Left lobe of liver (tissue), 2 donors: ENCODE measurements at regions not wholly inside any gene's neighbourhood (a gene's known extent, or its start where the extent isn't known, plus 50 kb on each side); places are given as distances from the start of the nearest gene placed in this dataset.
"Not testable (repeated sequence)": the region's sequence is repeated elsewhere in the genome, so short reads cannot be mapped to it uniquely, and the experiment has no call there.

ENCODE experiments used
- ATAC-seq: fragments of 200-7000 bp; cut with Tn5 transposase; one replicate; pipeline ENCODE4 v1.9.1; 2020; ENCODE audit warnings: mild to moderate bottlenecking, moderate library complexity
- DNase-seq: peaks from one replicate; pipeline ENCODE4 v3.0.0-alpha.2; 2020; ENCODE audit warnings: low spot score
- donor health status: DM: no; HTN: no; CAD: no; lungs with moderate emphysema.
- donor health status: DM: no; HTN: yes; CAD: no.

- ATAC-seq (no peak), DNase-seq (no peak)
Observed at GRCh38 chr7:145151676-145152075, 315.8 kb upstream of the TPK1 start.

GRCh38 chr7:145147865-145148264 is 312.0 kb upstream of the TPK1 start:
- DNase-seq: no peak
- no peak for ATAC-seq

- ATAC-seq: no peak
- DNase-seq: no peak
Observed at GRCh38 chr7:145143685-145144084, 307.8 kb upstream of the TPK1 start.

GRCh38 chr7:145134377-145134776 is 298.5 kb upstream of the TPK1 start:
- no peak for ATAC-seq
- no peak for DNase-seq

- ATAC-seq (no peak), DNase-seq (no peak)
Observed at GRCh38 chr7:145123502-145123901, 287.6 kb upstream of the TPK1 start.

GRCh38 chr7:145106001-145106400 is 270.1 kb upstream of the TPK1 start:
- no peak for DNase-seq
- no peak for ATAC-seq

GRCh38 chr7:145105561-145105960 is 269.7 kb upstream of the TPK1 start:
- no peak for DNase-seq
- ATAC-seq: no peak

GRCh38 chr7:145104400-145104799 is 268.5 kb upstream of the TPK1 start:
- DNase-seq (no peak), ATAC-seq (no peak)

GRCh38 chr7:145102199-145102598 is 266.3 kb upstream of the TPK1 start:
- ATAC-seq: not testable (repeated sequence)

GRCh38 chr7:145092766-145093165 is 256.9 kb upstream of the TPK1 start:
- no peak for ATAC-seq

More at GRCh38 chr7:145102199-145102598, 266.3 kb upstream of the TPK1 start:
- DNase-seq: not testable (repeated sequence)

GRCh38 chr7:145088111-145088745 is 252.4 kb upstream of the TPK1 start:
- DNase-seq: no peak
- no peak for ATAC-seq

More at GRCh38 chr7:145092766-145093165, 256.9 kb upstream of the TPK1 start:
- DNase-seq: no peak

- no peak for ATAC-seq
- no peak for DNase-seq
Observed at GRCh38 chr7:145082366-145083161, 246.7 kb upstream of the TPK1 start.

GRCh38 chr7:145065473-145065872 is 229.6 kb upstream of the TPK1 start:
- ATAC-seq (no peak), DNase-seq (no peak)

- ATAC-seq (no peak), DNase-seq (no peak)
Observed at GRCh38 chr7:145064114-145064513, 228.3 kb upstream of the TPK1 start.

- ATAC-seq: no peak
- DNase-seq: no peak
Observed at GRCh38 chr7:145053781-145054180, 217.9 kb upstream of the TPK1 start.

GRCh38 chr7:145050415-145050814 is 214.6 kb upstream of the TPK1 start:
- ATAC-seq (no peak), DNase-seq (no peak)

GRCh38 chr7:145036604-145037405 is 201.0 kb upstream of the TPK1 start:
- ATAC-seq (peak; percentile 80), DNase-seq (no peak)

- DNase-seq (no peak), ATAC-seq (no peak)
Observed at GRCh38 chr7:145031162-145031561, 195.3 kb upstream of the TPK1 start.

- ATAC-seq (no peak), DNase-seq (no peak)
Observed at GRCh38 chr7:145030754-145031153, 194.9 kb upstream of the TPK1 start.

GRCh38 chr7:145020454-145020853 is 184.6 kb upstream of the TPK1 start:
- ATAC-seq (no peak), DNase-seq (no peak)

GRCh38 chr7:145016068-145016467 is 180.2 kb upstream of the TPK1 start:
- DNase-seq (no peak), ATAC-seq (no peak)

GRCh38 chr7:145009876-145010275 is 174.0 kb upstream of the TPK1 start:
- DNase-seq (no peak), ATAC-seq (no peak)
